Liver (tissue), 8 donors: ENCODE measurements at regions not wholly inside any gene's neighbourhood (a gene's known extent, or its start where the extent isn't known, plus 50 kb on each side); places are given as distances from the start of the nearest gene placed in this dataset.

ENCODE experiments used
- DNase-seq: peaks from one replicate; pipeline ENCODE4 v3.0.0-alpha.2; 2017; ENCODE audit warnings: low spot score
- H3K27ac ChIP-seq, 2 donors: one replicate each; pipeline ENCODE4 v1.7.0; 2013; ENCODE audit warnings: inconsistent platforms in 2 of 2, low read length in 2 of 2, control low read depth in 1 of 2, low read depth in 1 of 2, mild to moderate bottlenecking in 1 of 2
- H3K27me3 ChIP-seq, 4 donors: one replicate each; pipeline versions ENCODE4 v1.6.1 to v1.7.0; 2013; ENCODE audit warnings: low read length in 3 of 4, inconsistent platforms in 1 of 4, mild to moderate bottlenecking in 1 of 4, moderate library complexity in 1 of 4; ENCODE audit not compliant: control insufficient read depth in 4 of 4, insufficient read depth in 4 of 4
- H3K36me3 ChIP-seq, 4 donors: one replicate each; pipeline versions ENCODE4 v1.6.1 to v1.7.0; 2013; ENCODE audit warnings: low read length in 3 of 4, mild to moderate bottlenecking in 3 of 4, low read depth in 1 of 4, moderate library complexity in 1 of 4; ENCODE audit not compliant: control insufficient read depth in 4 of 4, insufficient read depth in 3 of 4
- H3K4me1 ChIP-seq, 4 donors: one replicate each; pipeline versions ENCODE4 v1.6.1 to v1.7.0; 2013; ENCODE audit warnings: low read length in 3 of 4, mild to moderate bottlenecking in 3 of 4, moderate library complexity in 1 of 4; ENCODE audit not compliant: control insufficient read depth in 4 of 4, insufficient read depth in 4 of 4
- H3K4me3 ChIP-seq, 3 donors: one replicate each; pipeline versions ENCODE4 v1.6.1 to v1.7.0; 2013; ENCODE audit warnings: low read length in 3 of 3, control low read depth in 1 of 3, low read depth in 1 of 3, mild to moderate bottlenecking in 1 of 3
- H3K9ac ChIP-seq, 2 donors: one replicate each; pipeline ENCODE4 v1.7.0; 2013; ENCODE audit warnings: low read length in 2 of 2, mild to moderate bottlenecking in 2 of 2, moderate library complexity in 2 of 2, control low read depth in 1 of 2, low read depth in 1 of 2
- H3K9me3 ChIP-seq, 4 donors: one replicate each; pipeline versions ENCODE4 v1.6.1 to v1.7.0; 2013; ENCODE audit warnings: low read length in 3 of 4; ENCODE audit not compliant: control insufficient read depth in 4 of 4
- GABPA ChIP-seq, 2 donors: IDR thresholded peaks in 1 of 2; conservative IDR thresholded peaks in 1 of 2; 2 replicates each; pipeline ENCODE4 v1.6.1; 2016; ENCODE audit warnings: antibody characterized with exemption in 2 of 2, mild to moderate bottlenecking in 1 of 2, moderate library complexity in 1 of 2
- HNF4G ChIP-seq: IDR thresholded peaks from 2 replicates; pipeline ENCODE4 v1.6.1; 2016; ENCODE audit warnings: antibody characterized with exemption
- NR2F2 ChIP-seq: IDR thresholded peaks from 2 replicates; pipeline ENCODE4 v1.6.1; 2016; ENCODE audit warnings: antibody characterized with exemption
- RAD21 ChIP-seq, 2 donors: IDR thresholded peaks; 2 replicates each; pipeline ENCODE4 v1.6.1; 2016; ENCODE audit warnings: antibody characterized with exemption in 2 of 2, mild to moderate bottlenecking in 2 of 2
- RXRA ChIP-seq, 2 donors: IDR thresholded peaks; 2 replicates each; pipeline ENCODE4 v1.6.1; 2017 to 2018; ENCODE audit warnings: antibody characterized with exemption in 2 of 2, mild to moderate bottlenecking in 1 of 2
- SP1 ChIP-seq: IDR thresholded peaks from 2 replicates; pipeline ENCODE4 v1.6.1; 2018; ENCODE audit warnings: antibody characterized with exemption, mild to moderate bottlenecking
- TAF1 ChIP-seq: conservative IDR thresholded peaks from 2 replicates; pipeline ENCODE4 v1.6.1; 2016; ENCODE audit warnings: antibody characterized with exemption, mild to moderate bottlenecking
- YY1 ChIP-seq: IDR thresholded peaks from 2 replicates; pipeline ENCODE4 v1.6.1; 2016; ENCODE audit warnings: antibody characterized with exemption, mild to moderate bottlenecking
- WGBS: extraction: QIAGEN DNeasy Blood & Tissue Kit; methylation state at CpG from one replicate; pipeline ENCODE4 v1.1.7; 2013; 5-methylcytosine and 5-hydroxymethylcytosine counted together
- TF ChIP-seq, protein P1 (sequence below): fragments of 150-350 bp; IDR thresholded peaks from 2 replicates; pipeline ENCODE4 v1.5.1; 2017; ENCODE audit warnings: improper control_type of control experiment, low read depth, low read length; ENCODE audit not compliant: missing input control
- TF ChIP-seq, protein P2 (sequence below): IDR thresholded peaks from 2 replicates; pipeline ENCODE4 v1.6.1; 2016; ENCODE audit warnings: antibody characterized with exemption
- TF ChIP-seq, protein P3 (sequence below): IDR thresholded peaks from 2 replicates; pipeline ENCODE4 v1.6.1; 2016; ENCODE audit warnings: antibody characterized with exemption, mild to moderate bottlenecking
- TF ChIP-seq, protein P4 (sequence below): IDR thresholded peaks from 2 replicates; pipeline ENCODE4 v1.6.1; 2016; ENCODE audit warnings: antibody characterized with exemption
- TF ChIP-seq, protein P5 (sequence below): IDR thresholded peaks from 2 replicates; pipeline ENCODE4 v1.6.1; 2016; ENCODE audit warnings: antibody characterized with exemption
- donor health status: healthy.
- donor health status: healthy.
- donor health status: healthy.
- donor health status: healthy.
- donor health status: healthy.

DNA sequence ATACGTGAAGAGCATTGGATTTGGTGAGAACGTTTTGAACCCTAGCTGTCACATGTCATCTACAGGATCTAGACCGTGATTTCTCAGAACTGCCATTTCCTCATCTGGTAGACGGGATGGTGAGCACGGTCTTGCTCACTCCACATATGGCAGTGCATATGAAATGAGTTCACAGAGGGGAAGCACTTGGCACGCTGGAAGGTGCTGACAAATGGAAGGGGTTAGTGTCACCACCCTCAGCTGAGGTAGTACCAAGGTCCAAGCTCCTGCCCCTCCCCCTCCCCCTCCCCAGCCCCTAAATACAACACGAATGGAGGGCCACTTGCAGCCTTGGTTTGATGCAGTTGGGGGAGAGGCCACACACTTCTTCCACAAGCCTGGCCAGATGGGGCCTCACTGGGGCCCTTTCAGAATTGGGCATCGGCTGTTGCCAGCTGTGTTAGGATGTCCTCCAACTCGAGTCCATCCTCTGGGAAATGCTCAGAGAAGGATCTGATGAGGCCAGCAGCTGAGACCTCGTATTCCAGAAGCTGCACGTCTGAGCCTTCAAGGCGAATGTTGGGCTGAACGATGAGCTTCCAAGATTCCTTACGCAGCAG is 322.4 kb downstream of the ANXA1 start:
- 89% methylated on average over 14 of the region's 14 CpGs for WGBS
- TF ChIP-seq GABPA (IDR thresholded peaks at IDR 0.05 in 1 of 2, conservative IDR thresholded peaks at IDR 0.05 in 1 of 2) (no peak), RAD21 (IDR thresholded peaks at IDR 0.05) (no peak), HNF4G (no peak), TAF1 (no peak), RXRA (IDR thresholded peaks at IDR 0.05) (no peak), NR2F2 (no peak), SP1 (no peak)
- TF ChIP-seq, protein P1, sequence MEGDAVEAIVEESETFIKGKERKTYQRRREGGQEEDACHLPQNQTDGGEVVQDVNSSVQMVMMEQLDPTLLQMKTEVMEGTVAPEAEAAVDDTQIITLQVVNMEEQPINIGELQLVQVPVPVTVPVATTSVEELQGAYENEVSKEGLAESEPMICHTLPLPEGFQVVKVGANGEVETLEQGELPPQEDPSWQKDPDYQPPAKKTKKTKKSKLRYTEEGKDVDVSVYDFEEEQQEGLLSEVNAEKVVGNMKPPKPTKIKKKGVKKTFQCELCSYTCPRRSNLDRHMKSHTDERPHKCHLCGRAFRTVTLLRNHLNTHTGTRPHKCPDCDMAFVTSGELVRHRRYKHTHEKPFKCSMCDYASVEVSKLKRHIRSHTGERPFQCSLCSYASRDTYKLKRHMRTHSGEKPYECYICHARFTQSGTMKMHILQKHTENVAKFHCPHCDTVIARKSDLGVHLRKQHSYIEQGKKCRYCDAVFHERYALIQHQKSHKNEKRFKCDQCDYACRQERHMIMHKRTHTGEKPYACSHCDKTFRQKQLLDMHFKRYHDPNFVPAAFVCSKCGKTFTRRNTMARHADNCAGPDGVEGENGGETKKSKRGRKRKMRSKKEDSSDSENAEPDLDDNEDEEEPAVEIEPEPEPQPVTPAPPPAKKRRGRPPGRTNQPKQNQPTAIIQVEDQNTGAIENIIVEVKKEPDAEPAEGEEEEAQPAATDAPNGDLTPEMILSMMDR: no peak
- H3K27ac ChIP-seq: no peak overlapping the region

DNA sequence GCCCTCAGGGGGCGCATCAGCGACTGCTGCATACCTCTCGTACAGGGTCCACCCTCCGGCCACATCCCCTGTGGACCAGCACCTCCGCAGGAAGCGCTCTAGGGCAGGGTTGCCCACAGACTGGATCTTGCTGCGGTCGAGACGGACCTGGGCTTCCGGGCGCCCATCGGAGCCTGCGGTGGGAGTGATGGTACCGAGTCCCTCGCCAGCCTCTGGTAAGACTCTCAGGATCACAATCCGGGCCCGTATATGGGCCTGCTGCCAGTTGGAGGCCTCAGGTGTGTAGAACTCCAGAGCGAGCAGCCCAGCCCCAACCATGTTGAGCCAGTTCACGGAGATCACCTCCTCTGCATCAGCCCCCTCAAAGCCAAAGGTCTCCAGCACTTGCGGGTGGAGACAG is 323.0 kb downstream of the ANXA1 start:
- WGBS: 95% methylated on average over 20 of the region's 20 CpGs
- Histone ChIP-seq H3K27me3 (no peaks in the 10 kb centered on the region), H3K4me1 (no peaks in the 10 kb centered on the region), H3K9ac (no peak overlapping the region), H3K4me3 (no peak overlapping the region), H3K27ac (no peak overlapping the region), H3K36me3 (no peaks in the 10 kb centered on the region), H3K9me3 (no peaks in the 10 kb centered on the region)
- no peak for DNase-seq
- TF ChIP-seq, protein P2, sequence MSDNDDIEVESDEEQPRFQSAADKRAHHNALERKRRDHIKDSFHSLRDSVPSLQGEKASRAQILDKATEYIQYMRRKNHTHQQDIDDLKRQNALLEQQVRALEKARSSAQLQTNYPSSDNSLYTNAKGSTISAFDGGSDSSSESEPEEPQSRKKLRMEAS: no peak
- TF ChIP-seq, protein P3, sequence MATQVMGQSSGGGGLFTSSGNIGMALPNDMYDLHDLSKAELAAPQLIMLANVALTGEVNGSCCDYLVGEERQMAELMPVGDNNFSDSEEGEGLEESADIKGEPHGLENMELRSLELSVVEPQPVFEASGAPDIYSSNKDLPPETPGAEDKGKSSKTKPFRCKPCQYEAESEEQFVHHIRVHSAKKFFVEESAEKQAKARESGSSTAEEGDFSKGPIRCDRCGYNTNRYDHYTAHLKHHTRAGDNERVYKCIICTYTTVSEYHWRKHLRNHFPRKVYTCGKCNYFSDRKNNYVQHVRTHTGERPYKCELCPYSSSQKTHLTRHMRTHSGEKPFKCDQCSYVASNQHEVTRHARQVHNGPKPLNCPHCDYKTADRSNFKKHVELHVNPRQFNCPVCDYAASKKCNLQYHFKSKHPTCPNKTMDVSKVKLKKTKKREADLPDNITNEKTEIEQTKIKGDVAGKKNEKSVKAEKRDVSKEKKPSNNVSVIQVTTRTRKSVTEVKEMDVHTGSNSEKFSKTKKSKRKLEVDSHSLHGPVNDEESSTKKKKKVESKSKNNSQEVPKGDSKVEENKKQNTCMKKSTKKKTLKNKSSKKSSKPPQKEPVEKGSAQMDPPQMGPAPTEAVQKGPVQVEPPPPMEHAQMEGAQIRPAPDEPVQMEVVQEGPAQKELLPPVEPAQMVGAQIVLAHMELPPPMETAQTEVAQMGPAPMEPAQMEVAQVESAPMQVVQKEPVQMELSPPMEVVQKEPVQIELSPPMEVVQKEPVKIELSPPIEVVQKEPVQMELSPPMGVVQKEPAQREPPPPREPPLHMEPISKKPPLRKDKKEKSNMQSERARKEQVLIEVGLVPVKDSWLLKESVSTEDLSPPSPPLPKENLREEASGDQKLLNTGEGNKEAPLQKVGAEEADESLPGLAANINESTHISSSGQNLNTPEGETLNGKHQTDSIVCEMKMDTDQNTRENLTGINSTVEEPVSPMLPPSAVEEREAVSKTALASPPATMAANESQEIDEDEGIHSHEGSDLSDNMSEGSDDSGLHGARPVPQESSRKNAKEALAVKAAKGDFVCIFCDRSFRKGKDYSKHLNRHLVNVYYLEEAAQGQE: no peak
- TF ChIP-seq, protein P4, sequence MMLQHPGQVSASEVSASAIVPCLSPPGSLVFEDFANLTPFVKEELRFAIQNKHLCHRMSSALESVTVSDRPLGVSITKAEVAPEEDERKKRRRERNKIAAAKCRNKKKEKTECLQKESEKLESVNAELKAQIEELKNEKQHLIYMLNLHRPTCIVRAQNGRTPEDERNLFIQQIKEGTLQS: no peak
- TF ChIP-seq YY1 (no peak), HNF4G (no peak)
- TF ChIP-seq, protein P5, sequence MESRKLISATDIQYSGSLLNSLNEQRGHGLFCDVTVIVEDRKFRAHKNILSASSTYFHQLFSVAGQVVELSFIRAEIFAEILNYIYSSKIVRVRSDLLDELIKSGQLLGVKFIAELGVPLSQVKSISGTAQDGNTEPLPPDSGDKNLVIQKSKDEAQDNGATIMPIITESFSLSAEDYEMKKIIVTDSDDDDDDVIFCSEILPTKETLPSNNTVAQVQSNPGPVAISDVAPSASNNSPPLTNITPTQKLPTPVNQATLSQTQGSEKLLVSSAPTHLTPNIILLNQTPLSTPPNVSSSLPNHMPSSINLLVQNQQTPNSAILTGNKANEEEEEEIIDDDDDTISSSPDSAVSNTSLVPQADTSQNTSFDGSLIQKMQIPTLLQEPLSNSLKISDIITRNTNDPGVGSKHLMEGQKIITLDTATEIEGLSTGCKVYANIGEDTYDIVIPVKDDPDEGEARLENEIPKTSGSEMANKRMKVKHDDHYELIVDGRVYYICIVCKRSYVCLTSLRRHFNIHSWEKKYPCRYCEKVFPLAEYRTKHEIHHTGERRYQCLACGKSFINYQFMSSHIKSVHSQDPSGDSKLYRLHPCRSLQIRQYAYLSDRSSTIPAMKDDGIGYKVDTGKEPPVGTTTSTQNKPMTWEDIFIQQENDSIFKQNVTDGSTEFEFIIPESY: no peak

More for the DNA sequence above, 322.4 kb downstream of the ANXA1 start:
- no peak overlapping the region for H3K9ac ChIP-seq
- H3K4me1 ChIP-seq: no peaks in the 10 kb centered on the region
- no peak for DNase-seq
- no peaks in the 10 kb centered on the region for H3K27me3 ChIP-seq
- H3K4me3 ChIP-seq: no peak overlapping the region
- no peaks in the 10 kb centered on the region for H3K9me3 ChIP-seq
- H3K36me3 ChIP-seq: no peaks in the 10 kb centered on the region
